ENCODE measurements at regions not wholly inside any gene's neighbourhood (a gene's known extent, or its start where the extent isn't known, plus 50 kb on each side); places are given as distances from the start of the nearest gene placed in this dataset.

DNA sequence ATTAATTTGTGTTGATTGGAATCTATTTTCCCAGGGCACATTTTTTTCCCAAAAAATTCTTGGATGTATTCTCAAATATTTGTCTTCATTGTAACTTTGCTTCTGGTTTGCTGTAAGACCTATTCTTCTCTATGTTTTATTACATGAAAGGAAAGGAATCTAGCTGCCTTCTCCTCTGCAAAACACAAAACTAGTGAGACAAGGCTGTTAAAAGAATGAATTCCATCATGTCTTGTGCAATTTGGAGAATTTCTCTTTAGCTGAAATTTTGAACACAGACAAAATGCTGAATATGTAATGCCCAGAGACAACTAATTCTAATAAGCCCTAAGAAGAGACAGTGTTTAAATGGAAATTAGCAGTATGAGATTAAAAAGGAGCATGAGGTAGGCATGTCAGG lies 275.9 kb downstream of the CDH20 start:
- no peak for DNase-seq

DNA sequence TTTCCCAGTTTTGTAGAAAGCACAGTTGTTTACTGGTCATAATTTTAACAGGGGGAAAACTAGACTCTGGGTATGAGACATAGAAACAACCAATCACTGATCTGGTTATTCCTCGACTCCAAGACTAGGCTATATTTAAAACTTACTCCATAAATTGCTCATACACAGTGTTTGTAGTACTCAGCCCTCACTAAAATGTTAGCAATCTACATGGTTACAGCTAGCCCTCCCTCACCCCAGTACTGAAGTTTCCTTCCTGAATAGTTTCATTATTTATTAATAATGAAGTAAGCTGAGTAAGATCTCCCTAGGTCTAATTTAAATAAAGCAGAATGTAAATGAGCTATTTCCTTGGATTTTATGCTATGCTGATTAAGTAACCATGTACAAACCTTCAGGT lies 275.1 kb downstream of the CDH20 start:
- DNase-seq: no peak

DNA sequence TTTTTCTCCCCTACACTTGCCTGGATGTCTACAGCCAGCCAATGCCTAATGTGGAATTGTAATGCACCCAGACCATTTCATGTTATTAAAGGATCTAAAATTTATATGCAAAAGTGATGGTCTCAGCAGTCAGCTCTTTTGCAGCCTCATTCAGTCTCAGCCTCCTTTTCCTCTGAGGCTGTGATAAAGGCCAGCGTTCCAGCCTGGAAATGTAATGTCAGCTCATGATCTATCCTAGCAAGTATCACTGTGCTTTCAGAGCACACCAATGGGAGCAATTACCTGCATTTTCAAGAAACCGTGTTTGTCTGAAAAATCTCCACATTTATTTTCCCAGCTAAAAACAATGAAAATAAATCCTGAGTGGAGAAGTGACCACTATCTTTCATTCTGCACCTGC lies 274.6 kb downstream of the CDH20 start:
- no peak for DNase-seq

DNA sequence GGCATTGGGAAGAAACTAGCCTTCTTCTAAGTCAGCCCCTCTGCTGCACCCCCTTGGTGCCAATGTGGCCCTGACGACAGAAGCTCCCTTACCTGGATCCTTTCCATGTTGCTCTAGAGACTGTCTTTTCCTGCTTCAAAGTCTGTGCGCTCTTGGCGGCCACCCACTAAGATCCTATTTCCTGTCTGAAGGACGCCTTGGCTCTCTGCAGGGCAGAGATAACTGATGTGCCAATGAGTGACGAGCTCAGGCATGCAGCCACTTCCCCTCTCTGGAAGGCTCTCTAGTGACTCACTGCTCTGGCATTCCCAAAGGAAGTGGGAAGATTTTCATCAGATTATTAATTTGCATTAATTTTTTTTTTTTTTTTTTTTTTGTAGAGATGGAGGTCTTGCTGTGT lies 273.5 kb downstream of the CDH20 start:
- no peak for DNase-seq

DNA sequence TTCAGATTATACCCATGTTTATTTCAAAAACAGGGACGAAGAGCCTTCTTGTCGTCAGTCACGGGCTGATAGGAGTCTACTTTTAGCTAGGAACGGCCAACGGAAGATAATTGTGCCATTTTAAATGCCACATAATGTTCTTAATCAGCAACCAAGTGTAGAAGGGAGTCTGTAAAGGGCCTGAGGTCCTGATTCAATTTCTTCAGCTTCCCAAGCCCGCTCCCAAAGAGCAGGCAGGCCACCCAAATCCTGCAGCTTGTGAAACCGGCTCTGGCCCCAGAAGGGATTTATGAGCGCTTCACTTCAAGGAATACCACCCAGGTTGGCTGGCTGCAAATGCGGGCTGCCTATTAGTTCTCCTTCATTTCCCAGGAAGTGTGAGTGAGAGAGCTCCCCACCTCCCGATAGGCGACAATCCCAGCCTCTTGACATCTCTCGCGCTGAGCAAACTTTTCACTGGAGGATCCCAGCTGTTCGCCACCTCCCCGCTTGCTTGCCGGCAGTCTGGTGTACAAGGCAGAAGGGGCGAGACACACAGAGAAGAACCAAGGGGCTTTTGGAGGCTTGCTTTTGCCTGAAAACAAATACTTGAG lies 272.9 kb downstream of the CDH20 start:
- DNase-seq: no peak

DNA sequence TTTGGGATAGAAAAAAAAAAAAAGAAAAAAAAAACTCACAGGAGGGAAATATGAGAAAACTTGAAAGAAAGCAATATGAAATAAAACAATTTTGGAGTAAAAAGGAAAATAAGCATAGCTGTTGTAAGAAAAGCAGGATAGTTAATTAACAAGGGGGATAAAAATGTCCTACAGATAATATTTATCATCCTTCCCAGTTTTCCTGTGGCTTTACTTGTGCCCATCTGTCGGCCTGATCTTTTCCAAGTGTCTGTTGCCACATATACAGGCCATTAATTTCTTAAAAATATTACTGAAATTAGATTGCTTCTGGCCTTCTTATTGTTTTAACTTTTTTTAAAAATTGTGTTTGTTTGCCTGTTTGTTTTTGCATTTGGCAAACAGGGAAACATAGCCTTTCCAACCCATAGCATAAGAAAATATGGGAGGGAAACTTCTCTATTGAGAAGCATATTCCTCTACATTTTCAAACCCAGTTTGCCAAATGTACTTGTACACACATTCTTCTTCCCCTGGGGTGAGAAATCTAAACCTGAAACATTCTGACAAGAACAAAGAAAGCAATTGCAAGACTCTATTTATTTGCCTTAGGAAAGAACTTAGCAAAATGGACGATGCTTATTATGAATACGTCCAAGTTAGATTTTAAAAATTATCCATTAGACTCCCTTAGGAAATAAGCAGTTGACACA lies 272.3 kb downstream of the CDH20 start:
- DNase-seq: no peak
